ENCODE measurements at regions not wholly inside any gene's neighbourhood (a gene's known extent, or its start where the extent isn't known, plus 50 kb on each side); places are given as distances from the start of the nearest gene placed in this dataset.

DNA sequence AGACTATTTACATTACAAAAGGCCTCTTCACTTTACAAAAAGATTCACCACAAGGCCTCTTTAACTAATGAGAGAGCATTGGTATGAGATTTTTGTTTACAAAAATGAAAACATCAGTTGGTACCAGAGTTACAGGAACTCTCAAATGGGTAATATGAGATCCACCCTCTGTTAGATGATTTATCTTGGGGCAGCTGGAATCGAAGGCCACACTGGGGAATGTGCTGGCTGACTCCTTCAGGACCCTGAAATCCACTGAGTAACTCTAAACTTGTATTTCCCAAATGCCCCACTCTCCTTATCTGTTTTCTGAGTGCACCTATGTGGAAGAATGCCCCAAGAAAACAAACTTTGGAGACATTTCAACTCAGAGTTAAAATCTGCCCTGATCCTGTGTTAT, 232.9 kb upstream of the F9 start:
- Histone ChIP-seq H3K27me3 (ENCODE audit: control insufficient read depth, insufficient read depth, low read length) (no peaks in the 10 kb centered on the region), H3K9me3 (ENCODE audit: control insufficient read depth, low read depth, low read length) (no peaks in the 10 kb centered on the region), H3K4me3 (ENCODE audit: low read length) (no peak overlapping the region), H3K27ac (ENCODE audit: low read length) (no peak overlapping the region), H3K36me3 (ENCODE audit: control insufficient read depth, insufficient read depth, low read length) (no peaks in the 10 kb centered on the region), H3K4me1 (ENCODE audit: control insufficient read depth, insufficient read depth, low read length) (no peaks in the 10 kb centered on the region)
- WGBS (ENCODE audit: insufficient coverage, low lambda C conversion rate), result no CpG with 5 or more reads among the region's 1 CpG
- DNase-seq, result no peak

DNA sequence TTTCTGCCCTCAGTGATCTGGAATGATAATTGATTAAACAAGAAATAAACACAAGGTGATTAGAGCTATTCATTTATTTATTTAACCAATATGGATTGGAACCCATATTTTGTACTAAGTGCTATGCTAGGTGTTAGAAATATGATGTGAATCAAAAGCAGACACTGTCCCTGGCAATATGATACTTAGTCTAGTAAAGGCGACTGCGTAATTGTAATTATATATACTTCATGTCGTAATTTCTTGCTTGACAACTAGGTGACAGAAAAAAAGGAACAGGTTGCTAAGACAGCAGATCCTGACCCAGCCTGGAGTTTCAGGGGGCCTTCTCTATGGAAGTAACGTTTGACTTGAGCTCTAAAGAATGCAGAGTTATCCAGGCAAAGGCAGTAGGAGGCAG, 236.5 kb upstream of the F9 start:
- Histone ChIP-seq H3K4me1 (ENCODE audit: control insufficient read depth, insufficient read depth, low read length) (no peaks in the 10 kb centered on the region), H3K36me3 (ENCODE audit: control insufficient read depth, insufficient read depth, low read length) (no peaks in the 10 kb centered on the region), H3K27me3 (ENCODE audit: control insufficient read depth, insufficient read depth, low read length) (no peaks in the 10 kb centered on the region), H3K4me3 (ENCODE audit: low read length) (no peak overlapping the region), H3K9me3 (ENCODE audit: control insufficient read depth, low read depth, low read length) (no peaks in the 10 kb centered on the region), H3K27ac (ENCODE audit: low read length) (no peak overlapping the region)
- no CpG with 5 or more reads among the region's 4 CpGs for WGBS (ENCODE audit: insufficient coverage, low lambda C conversion rate)
- DNase-seq, result no peak

DNA sequence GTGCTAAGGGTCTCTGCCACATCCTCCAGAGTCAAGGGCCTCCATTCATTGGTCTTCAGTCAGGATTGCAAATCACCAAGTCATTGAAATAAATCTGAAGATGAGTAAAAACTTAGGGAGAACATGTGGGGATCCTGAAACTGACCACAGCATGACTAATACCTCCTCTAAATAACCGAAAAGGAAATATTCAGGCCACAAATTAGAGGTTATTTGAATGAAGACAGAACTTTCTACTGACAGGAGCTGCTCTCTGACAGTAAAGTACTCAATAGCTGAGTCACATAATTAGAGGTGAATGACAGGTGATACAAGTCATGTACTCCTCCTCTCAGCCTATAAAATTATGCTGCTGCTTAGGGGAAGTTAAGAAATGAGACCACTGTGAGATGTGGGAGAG, 240.2 kb upstream of the F9 start:
- Histone ChIP-seq H3K27me3 (ENCODE audit: control insufficient read depth, insufficient read depth, low read length) (no peaks in the 10 kb centered on the region), H3K4me3 (ENCODE audit: low read length) (no peak overlapping the region), H3K36me3 (ENCODE audit: control insufficient read depth, insufficient read depth, low read length) (no peaks in the 10 kb centered on the region), H3K27ac (ENCODE audit: low read length) (no peak overlapping the region), H3K4me1 (ENCODE audit: control insufficient read depth, insufficient read depth, low read length) (no peaks in the 10 kb centered on the region), H3K9me3 (ENCODE audit: control insufficient read depth, low read depth, low read length) (no peaks in the 10 kb centered on the region)
- WGBS (ENCODE audit: insufficient coverage, low lambda C conversion rate), result no CpG with 5 or more reads among the region's 1 CpG
- DNase-seq, result no peak

DNA sequence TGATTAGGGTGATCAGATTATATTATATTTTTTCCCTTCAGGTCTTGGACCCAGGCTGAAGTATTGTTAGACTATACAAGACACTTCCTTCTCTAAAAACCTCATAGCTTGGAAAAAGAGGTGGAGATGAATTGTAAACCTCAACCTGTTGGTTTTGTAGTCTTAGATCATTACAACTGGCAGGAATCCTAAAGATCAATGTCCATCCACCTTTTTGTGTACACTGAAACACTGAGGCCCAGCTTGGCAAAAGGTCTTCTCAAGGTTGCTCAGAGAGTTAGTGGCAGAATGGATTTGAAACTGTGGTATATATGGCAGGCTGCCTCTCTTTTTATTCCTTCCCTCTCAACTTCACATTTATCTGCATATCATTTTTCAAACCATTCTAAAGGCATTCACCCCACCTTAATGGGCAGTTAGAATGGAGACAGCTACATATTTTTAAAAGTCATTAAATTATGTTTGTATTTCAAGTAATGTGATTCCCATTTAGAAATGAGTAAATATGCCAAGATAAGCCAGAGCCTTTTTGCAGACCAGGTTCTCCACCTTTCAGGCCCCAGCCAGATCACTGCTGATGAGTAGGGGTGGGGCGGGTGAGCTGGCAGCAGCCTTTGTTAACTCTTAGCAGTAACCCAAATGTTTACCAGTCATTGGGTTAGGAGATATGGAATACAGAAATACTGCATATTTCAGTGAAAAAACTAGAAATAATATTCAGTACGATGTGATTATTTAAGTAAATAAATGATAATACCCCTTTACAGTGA, 243.2 kb upstream of the F9 start:
- WGBS (ENCODE audit: insufficient coverage, low lambda C conversion rate), result 100% methylated on average over 1 of the region's 2 CpGs
- DNase-seq, result no peak

DNA sequence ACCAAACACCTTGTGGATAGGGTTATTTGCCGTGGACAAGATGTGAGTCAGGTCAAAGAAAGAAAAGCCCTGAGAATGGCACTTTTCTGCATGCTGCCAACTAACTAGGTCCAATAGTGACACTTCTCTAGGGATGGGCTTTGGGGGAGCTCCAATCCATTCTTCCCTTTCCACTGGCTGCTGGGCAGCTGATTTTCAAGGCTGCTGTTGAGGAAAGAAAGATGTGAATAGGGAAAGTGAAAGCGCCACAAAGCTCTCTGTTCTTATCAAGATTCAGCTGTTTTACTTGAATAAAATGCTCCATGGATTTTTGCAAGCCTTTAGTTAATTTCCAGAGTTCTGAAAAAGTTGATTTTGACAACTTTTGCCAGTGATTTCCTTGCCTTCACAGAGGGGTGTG, 244.2 kb upstream of the F9 start:
- no peak for DNase-seq
- no peaks in the 10 kb centered on the region for H3K27me3 ChIP-seq (ENCODE audit: control insufficient read depth, insufficient read depth, low read length)
- H3K36me3 ChIP-seq (ENCODE audit: control insufficient read depth, insufficient read depth, low read length), result no peaks in the 10 kb centered on the region
- no peak overlapping the region for H3K4me3 ChIP-seq (ENCODE audit: low read length)
- no peaks in the 10 kb centered on the region for H3K4me1 ChIP-seq (ENCODE audit: control insufficient read depth, insufficient read depth, low read length)
- H3K9me3 ChIP-seq (ENCODE audit: control insufficient read depth, low read depth, low read length), result no peaks in the 10 kb centered on the region
- H3K27ac ChIP-seq (ENCODE audit: low read length), result no peak overlapping the region
- no CpG with 5 or more reads among the region's 2 CpGs for whole genome bisulfite sequencing (ENCODE audit: insufficient coverage, low lambda C conversion rate)

More for the DNA sequence above, 243.2 kb upstream of the F9 start:
- no peaks in the 10 kb centered on the region for H3K4me1 ChIP-seq (ENCODE audit: control insufficient read depth, insufficient read depth, low read length)
- H3K27ac ChIP-seq (ENCODE audit: low read length), result no peak overlapping the region
- no peaks in the 10 kb centered on the region for H3K36me3 ChIP-seq (ENCODE audit: control insufficient read depth, insufficient read depth, low read length)
- H3K4me3 ChIP-seq (ENCODE audit: low read length), result no peak overlapping the region
- no peaks in the 10 kb centered on the region for H3K27me3 ChIP-seq (ENCODE audit: control insufficient read depth, insufficient read depth, low read length)
- no peaks in the 10 kb centered on the region for H3K9me3 ChIP-seq (ENCODE audit: control insufficient read depth, low read depth, low read length)

DNA sequence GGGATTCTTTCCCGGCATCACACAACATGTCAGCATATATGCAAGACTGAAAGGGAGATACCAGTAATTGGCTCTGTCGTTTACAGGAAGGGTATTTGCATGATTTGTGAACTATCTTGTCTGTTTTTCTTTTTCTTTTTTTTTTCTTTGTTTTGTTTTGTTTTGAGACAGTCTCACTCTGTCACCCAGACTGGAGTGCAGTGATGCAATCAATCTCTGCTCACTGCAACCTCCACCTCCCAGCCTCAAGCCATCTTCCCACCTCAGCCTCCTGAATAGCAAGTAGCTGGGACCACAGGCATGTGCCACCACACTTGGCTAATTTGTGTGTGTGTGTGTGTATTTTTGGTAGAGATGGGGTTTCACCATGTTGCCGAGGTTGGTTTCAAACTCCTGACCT, 262.7 kb upstream of the F9 start:
- Histone ChIP-seq H3K27me3 (ENCODE audit: control insufficient read depth, insufficient read depth, low read length) (no peaks in the 10 kb centered on the region), H3K27ac (ENCODE audit: low read length) (no peak overlapping the region), H3K36me3 (ENCODE audit: control insufficient read depth, insufficient read depth, low read length) (no peaks in the 10 kb centered on the region), H3K9me3 (ENCODE audit: control insufficient read depth, low read depth, low read length) (no peaks in the 10 kb centered on the region), H3K4me1 (ENCODE audit: control insufficient read depth, insufficient read depth, low read length) (no peaks in the 10 kb centered on the region), H3K4me3 (ENCODE audit: low read length) (no peak overlapping the region)
- WGBS (ENCODE audit: insufficient coverage, low lambda C conversion rate), result no CpG with 5 or more reads among the region's 3 CpGs
- DNase-seq, result no peak

DNA sequence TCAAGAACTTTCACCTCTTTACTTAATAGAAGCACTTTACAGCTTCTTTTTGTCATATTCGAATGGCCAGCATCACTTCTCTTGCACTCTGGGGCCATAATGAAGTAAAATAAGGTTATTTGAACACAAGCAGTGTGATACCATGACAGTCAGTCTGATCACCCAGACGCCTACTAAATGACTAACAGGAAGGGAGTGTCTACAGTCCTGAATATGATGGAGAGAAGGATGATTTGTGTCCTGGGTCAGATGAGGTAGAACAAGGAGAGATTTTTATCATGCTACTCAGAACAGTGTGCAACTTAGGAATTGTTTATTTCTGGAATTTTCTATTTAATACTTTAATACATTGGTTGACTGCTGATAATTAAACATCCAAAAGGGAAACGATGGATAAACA, 284.2 kb upstream of the F9 start:
- no peaks in the 10 kb centered on the region for H3K36me3 ChIP-seq (ENCODE audit: control insufficient read depth, insufficient read depth, low read length)
- no peak overlapping the region for H3K27ac ChIP-seq (ENCODE audit: low read length)
- H3K4me1 ChIP-seq (ENCODE audit: control insufficient read depth, insufficient read depth, low read length), result no peaks in the 10 kb centered on the region
- WGBS (ENCODE audit: insufficient coverage, low lambda C conversion rate), result no CpG with 5 or more reads among the region's 3 CpGs
- no peak for DNase-seq
- H3K9me3 ChIP-seq (ENCODE audit: control insufficient read depth, low read depth, low read length), result no peaks in the 10 kb centered on the region
- H3K4me3 ChIP-seq (ENCODE audit: low read length), result no peak overlapping the region
- no peaks in the 10 kb centered on the region for H3K27me3 ChIP-seq (ENCODE audit: control insufficient read depth, insufficient read depth, low read length)

DNA sequence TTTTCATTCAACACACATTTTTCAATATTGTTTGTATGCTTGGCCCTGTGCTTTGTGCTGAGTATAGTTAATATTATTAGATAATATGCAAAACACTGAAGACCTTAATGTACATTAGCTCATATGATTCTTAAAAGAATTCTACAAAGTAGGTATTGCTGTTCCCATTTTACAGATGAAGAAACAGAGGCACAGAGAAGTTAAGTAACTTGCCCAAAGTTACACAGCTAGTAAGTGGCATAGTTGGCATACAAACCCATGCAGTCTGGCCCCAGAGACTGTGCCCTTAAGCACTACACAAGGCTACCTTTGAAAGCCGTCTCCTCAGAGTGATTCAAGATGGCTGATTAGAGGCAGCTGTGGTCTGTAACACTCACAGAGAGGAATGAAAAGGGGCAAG, 293.4 kb upstream of the F9 start:
- Histone ChIP-seq H3K4me1 (ENCODE audit: control insufficient read depth, insufficient read depth, low read length) (no peaks in the 10 kb centered on the region), H3K27me3 (ENCODE audit: control insufficient read depth, insufficient read depth, low read length) (no peaks in the 10 kb centered on the region), H3K27ac (ENCODE audit: low read length) (no peak overlapping the region), H3K9me3 (ENCODE audit: control insufficient read depth, low read depth, low read length) (no peaks in the 10 kb centered on the region), H3K4me3 (ENCODE audit: low read length) (no peak overlapping the region), H3K36me3 (ENCODE audit: control insufficient read depth, insufficient read depth, low read length) (no peaks in the 10 kb centered on the region)
- DNase-seq, result no peak
- no CpG with 5 or more reads among the region's 1 CpG for WGBS (ENCODE audit: insufficient coverage, low lambda C conversion rate)

DNA sequence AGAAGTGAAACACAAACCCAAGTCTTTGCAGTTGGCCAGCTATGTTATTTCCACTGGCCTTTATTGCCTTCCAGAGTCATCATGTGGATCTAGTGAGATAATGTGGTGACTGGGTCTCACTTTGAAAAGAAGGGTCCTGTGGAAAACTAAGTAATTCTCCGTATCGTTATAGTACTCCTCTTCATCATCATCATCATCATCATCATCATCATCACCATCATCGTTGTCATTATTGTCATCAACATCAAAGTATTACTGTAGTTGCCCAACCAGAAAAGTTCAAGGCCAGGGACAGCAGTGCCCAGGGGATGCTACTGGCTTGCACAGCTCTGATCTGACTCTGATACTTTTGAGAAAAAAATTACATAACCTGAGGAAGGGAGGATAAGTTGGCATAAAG, 295.6 kb upstream of the F9 start:
- H3K9me3 ChIP-seq (ENCODE audit: control insufficient read depth, low read depth, low read length), result no peaks in the 10 kb centered on the region
- H3K27ac ChIP-seq (ENCODE audit: low read length), result no peak overlapping the region
- H3K4me3 ChIP-seq (ENCODE audit: low read length), result no peak overlapping the region
- H3K27me3 ChIP-seq (ENCODE audit: control insufficient read depth, insufficient read depth, low read length), result no peaks in the 10 kb centered on the region
- no peaks in the 10 kb centered on the region for H3K4me1 ChIP-seq (ENCODE audit: control insufficient read depth, insufficient read depth, low read length)
- no peaks in the 10 kb centered on the region for H3K36me3 ChIP-seq (ENCODE audit: control insufficient read depth, insufficient read depth, low read length)
- no CpG with 5 or more reads among the region's 3 CpGs for WGBS (ENCODE audit: insufficient coverage, low lambda C conversion rate)
- no peak for DNase-seq

DNA sequence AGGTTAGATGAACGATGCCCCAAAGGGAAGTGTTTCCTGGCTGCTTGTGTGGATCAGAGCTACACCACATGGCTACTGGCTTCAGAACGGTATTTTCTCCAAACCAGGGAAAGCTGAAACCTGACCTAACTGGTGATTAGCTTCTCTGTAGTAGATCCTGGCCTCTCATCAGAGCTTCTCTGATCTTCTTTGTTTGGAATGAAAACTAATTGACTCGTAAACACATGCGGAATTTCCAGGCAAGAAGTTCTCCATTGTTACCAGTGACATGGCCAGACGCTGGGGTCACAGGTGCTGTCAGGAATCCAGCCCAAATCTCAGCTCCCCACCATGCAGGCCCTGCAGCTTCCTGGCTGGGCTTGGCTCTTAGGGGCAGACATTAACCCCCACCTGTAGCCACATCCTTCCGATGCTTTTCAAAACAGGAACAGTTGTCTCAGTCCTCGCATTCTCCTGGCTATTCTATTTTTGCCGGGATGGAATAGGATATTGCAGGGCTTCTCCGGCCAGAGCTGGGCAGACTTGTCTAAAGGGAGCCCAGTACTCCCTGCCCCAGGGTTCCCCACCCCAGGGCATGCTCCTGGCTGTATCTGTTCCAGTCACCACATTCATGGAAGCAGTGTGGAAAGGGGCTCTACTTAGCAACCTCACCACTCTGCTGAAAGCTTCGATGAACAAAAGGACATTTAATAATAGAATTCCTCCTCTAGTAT, 305.4 kb upstream of the F9 start:
- no CpG with 5 or more reads among the region's 10 CpGs for WGBS (ENCODE audit: insufficient coverage, low lambda C conversion rate)
- H3K27ac ChIP-seq (ENCODE audit: low read length), result no peak overlapping the region
- no peaks in the 10 kb centered on the region for H3K9me3 ChIP-seq (ENCODE audit: control insufficient read depth, low read depth, low read length)
- H3K4me3 ChIP-seq (ENCODE audit: low read length), result no peak overlapping the region
- H3K4me1 ChIP-seq (ENCODE audit: control insufficient read depth, insufficient read depth, low read length), result no peaks in the 10 kb centered on the region
- H3K27me3 ChIP-seq (ENCODE audit: control insufficient read depth, insufficient read depth, low read length), result no peaks in the 10 kb centered on the region
- no peaks in the 10 kb centered on the region for H3K36me3 ChIP-seq (ENCODE audit: control insufficient read depth, insufficient read depth, low read length)
- DNase-seq, result no peak

Data from large intestine (tissue), 3 donors.